IMR-90 (cell line): ENCODE measurements at regions not wholly inside any gene's neighbourhood (a gene's known extent, or its start where the extent isn't known, plus 50 kb on each side); places are given as distances from the start of the nearest gene placed in this dataset.

Experiments
- ATAC-seq: fragments of 200-7000 bp; cut with Tn5 transposase; 2 replicates; pipeline ENCODE4 v1.9.1; 2020; ENCODE audit warnings: low read depth, mild to moderate bottlenecking, moderate library complexity
- BruUV-seq: library from RNA; stranded (reverse); fragments of 400-500 nt; replicated peaks from 2 replicates; lab custom pipeline; 2021; lab: Mats Ljungman, UMichigan
- CTCF ChIA-PET: fragments of 300-600 bp; formaldehyde crosslinking; extraction: SDS; loops from one replicate; lab custom pipeline; 2021; ENCODE audit warnings: antibody characterized with exemption; lab: Yijun Ruan, JAX
- POLR2A ChIA-PET: fragments of 300-600 bp; sonication (Branson Sonifier 250); formaldehyde crosslinking; loops from one replicate; lab custom pipeline; 2022; ENCODE audit warnings: antibody characterized with exemption; ENCODE audit not compliant: unreplicated experiment; lab: Charles Lee
- DNase-seq: peaks from one replicate; pipeline ENCODE4 v3.0.0; 2013
- H2AFZ ChIP-seq: replicated peaks from 2 replicates; pipeline ENCODE3; 2013; ENCODE audit warnings: low read length, mild to moderate bottlenecking; ENCODE audit not compliant: poor library complexity
- H2AK5ac ChIP-seq: 2 replicates; pipeline ENCODE4 v1.6.1; 2013; ENCODE audit warnings: low read depth, low read length, inconsistent platforms
- H2AK9ac ChIP-seq: replicated peaks from 2 replicates; pipeline ENCODE3; 2013; ENCODE audit warnings: mild to moderate bottlenecking, low read depth, low read length, moderate library complexity; ENCODE audit not compliant: poor library complexity
- H2BK120ac ChIP-seq: 2 replicates; pipeline ENCODE4 v1.6.1; 2013; ENCODE audit warnings: low read depth, low read length, inconsistent platforms
- H2BK15ac ChIP-seq: 3 replicates; pipeline ENCODE4 v1.6.1; 2013; ENCODE audit warnings: low read depth, low read length, inconsistent platforms
- H2BK20ac ChIP-seq: 2 replicates; pipeline ENCODE4 v1.6.1; 2013; ENCODE audit warnings: low read depth, mild to moderate bottlenecking, inconsistent platforms, low read length, moderate library complexity
- H2BK5ac ChIP-seq: 2 replicates; pipeline ENCODE4 v1.6.1; 2013; ENCODE audit warnings: mild to moderate bottlenecking, low read depth, low read length, inconsistent platforms; ENCODE audit not compliant: poor library complexity, severe bottlenecking
- H3K14ac ChIP-seq: replicated peaks from 2 replicates; pipeline ENCODE4 v1.6.1; 2013; ENCODE audit warnings: low read depth, low read length, inconsistent platforms
- H3K18ac ChIP-seq: 2 replicates; pipeline ENCODE4 v1.6.1; 2013; ENCODE audit warnings: low read depth, low read length, control low read depth
- H3K23ac ChIP-seq: 2 replicates; pipeline ENCODE4 v1.6.1; 2013; ENCODE audit warnings: low read depth, low read length, inconsistent platforms
- H3K27ac ChIP-seq: 2 replicates; pipeline ENCODE4 v1.5.1; 2013; ENCODE audit warnings: mild to moderate bottlenecking, control low read depth, low read length; ENCODE audit not compliant: insufficient read depth
- H3K27me3 ChIP-seq: 2 replicates; pipeline ENCODE4 v1.6.1; 2013; ENCODE audit warnings: low read length; ENCODE audit not compliant: control insufficient read depth, insufficient read depth
- H3K36me3 ChIP-seq: 2 replicates; pipeline ENCODE4 v1.6.1; 2013; ENCODE audit warnings: low read length, mixed read lengths; ENCODE audit not compliant: control insufficient read depth, insufficient read depth
- H3K4ac ChIP-seq: 2 replicates; pipeline ENCODE4 v1.6.1; 2013; ENCODE audit warnings: low read depth, low read length, inconsistent platforms
- H3K4me1 ChIP-seq: 2 replicates; pipeline ENCODE4 v1.6.1; 2013; ENCODE audit warnings: low read length, mixed read lengths; ENCODE audit not compliant: control insufficient read depth, insufficient read depth
- H3K4me2 ChIP-seq: 2 replicates; pipeline ENCODE4 v1.6.1; 2013; ENCODE audit warnings: low read depth, mild to moderate bottlenecking, control low read depth, low read length, moderate library complexity
- H3K4me3 ChIP-seq: 2 replicates; pipeline ENCODE4 v1.5.1; 2013; ENCODE audit warnings: low read depth, mild to moderate bottlenecking, control low read depth, low read length, moderate library complexity; ENCODE audit not compliant: insufficient read depth
- H3K56ac ChIP-seq: 2 replicates; pipeline ENCODE4 v1.6.1; 2013; ENCODE audit warnings: low read length, inconsistent platforms; ENCODE audit not compliant: insufficient read depth; ENCODE audit errors: extremely low read depth
- H3K79me1 ChIP-seq, 2 experiments: 2 replicates each; pipeline ENCODE4 v1.6.1; 2013; ENCODE audit warnings: low read length in 2 of 2, inconsistent platforms in 1 of 2, low read depth in 1 of 2
- H3K9ac ChIP-seq: 2 replicates; pipeline ENCODE4 v1.6.1; 2013; ENCODE audit warnings: low read depth, low read length, control low read depth
- H3K9me1 ChIP-seq: 2 replicates; pipeline ENCODE4 v1.6.1; 2013; ENCODE audit warnings: low read length, inconsistent platforms; ENCODE audit not compliant: insufficient read depth
- H3K9me3 ChIP-seq: 2 replicates; pipeline ENCODE4 v1.6.1; 2013; ENCODE audit warnings: low read length; ENCODE audit not compliant: control insufficient read depth, insufficient read depth
- H4K20me1 ChIP-seq: 2 replicates; pipeline ENCODE4 v1.6.1; 2013; ENCODE audit warnings: low read length, inconsistent platforms; ENCODE audit not compliant: insufficient read depth
- H4K5ac ChIP-seq: 2 replicates; pipeline ENCODE4 v1.6.1; 2013; ENCODE audit warnings: mild to moderate bottlenecking, low read depth, low read length, control low read depth
- H4K8ac ChIP-seq, 2 experiments: 2 replicates each; pipeline ENCODE4 v1.6.1; 2013; ENCODE audit warnings: low read depth in 2 of 2, low read length in 2 of 2, control low read depth in 1 of 2, inconsistent platforms in 1 of 2
- H4K91ac ChIP-seq: 2 replicates; pipeline ENCODE4 v1.6.1; 2013; ENCODE audit warnings: low read depth, low read length, inconsistent platforms; ENCODE audit not compliant: insufficient read depth
- BHLHE40 ChIP-seq: fragments of 150-350 bp; IDR thresholded peaks from 2 replicates; pipeline ENCODE4 v1.6.1; 2016; ENCODE audit warnings: mild to moderate bottlenecking, low read depth, low read length
- CHD1 ChIP-seq: IDR thresholded peaks from 2 replicates; pipeline ENCODE4 v1.6.1; 2012; ENCODE audit warnings: low read depth, low read length, improper control_type of control experiment
- NFE2L2 ChIP-seq: fragments of 150-350 bp; IDR thresholded peaks from 2 replicates; pipeline ENCODE4 v1.6.1; 2016; ENCODE audit warnings: low read depth, mild to moderate bottlenecking, low read length
- RCOR1 ChIP-seq: IDR thresholded peaks from 2 replicates; pipeline ENCODE4 v1.6.1; 2012; ENCODE audit warnings: mild to moderate bottlenecking, low read length, improper control_type of control experiment; ENCODE audit not compliant: insufficient replicate concordance
- WGBS, 2 experiments: methylation state at CpG; one replicate each; pipeline versions ENCODE4 v1.1.5 to v1.1.7; 2013; ENCODE audit warnings: missing lambda C conversion rate in 2 of 2; ENCODE audit not compliant: insufficient read length in 1 of 2; ENCODE audit errors: extremely low coverage in 2 of 2; 5-methylcytosine and 5-hydroxymethylcytosine counted together
- dilution Hi-C: fragments of 300-500 bp; cut with HindIII; formaldehyde crosslinking; loops from one replicate; pipeline ENCODE4 v1.14.3; 2018; ENCODE audit warnings: low sequenced_read_pairs; ENCODE audit not compliant: unreplicated experiment
- in situ Hi-C: fragments of 300-500 bp; cut with MboI; formaldehyde crosslinking; loops from 3 replicates; pipeline ENCODE4 v1.14.3; 2019; ENCODE audit warnings: low sequenced_read_pairs, inconsistent platforms, mixed read lengths
- intact Hi-C: fragments of 100-400 bp; cut with micrococcal nuclease; formaldehyde crosslinking; loops from 2 replicates; pipeline ENCODE4 v1.10.0; 2022
- TF ChIP-seq, protein P1 (sequence below): fragments of 150-350 bp; IDR thresholded peaks from 2 replicates; pipeline ENCODE4 v1.6.1; 2017; ENCODE audit warnings: mild to moderate bottlenecking, antibody characterized with exemption, low read length, low read depth

DNA sequence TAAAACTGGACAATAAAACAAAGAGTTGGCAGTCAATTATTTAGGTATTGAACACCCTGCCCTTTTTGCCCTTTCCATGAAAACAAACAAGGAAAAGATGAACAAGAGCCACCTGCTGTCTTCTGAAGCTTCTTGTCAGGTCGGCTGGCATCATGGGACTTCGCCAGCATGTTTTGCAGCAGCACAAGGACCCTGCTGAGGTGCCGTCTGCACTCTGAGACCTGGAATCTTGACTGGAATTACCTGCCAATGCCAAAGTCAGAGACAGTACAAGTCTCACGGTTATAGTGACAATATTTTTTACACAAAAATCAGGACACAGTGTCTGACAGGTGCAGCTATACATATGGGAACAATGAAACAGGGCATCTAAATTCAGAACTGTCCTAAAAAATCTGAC is 284.5 kb downstream of the GASK1B start:
- intact Hi-C loops = no loop called here
- H3K23ac ChIP-seq = no peak overlapping the region
- BruUV-seq = no TSS peak
- DNase-seq (no peak), ATAC-seq (no peak)
- H3K4me2 ChIP-seq = no peak overlapping the region
- CTCF ChIA-PET = no interaction called here
- H2AFZ ChIP-seq = no peak overlapping the region
- H3K9me1 ChIP-seq = no peaks in the 10 kb centered on the region
- in situ Hi-C loops = no loop called here
- no peak overlapping the region for H3K9ac ChIP-seq
- dilution Hi-C loops = no loop called here
- no peaks in the 10 kb centered on the region for H3K36me3 ChIP-seq
- POLR2A ChIA-PET = no interaction called here
- no peaks in the 10 kb centered on the region for H3K79me1 ChIP-seq
- H3K9me3 ChIP-seq = no peaks in the 10 kb centered on the region
- H4K20me1 ChIP-seq = no peaks in the 10 kb centered on the region
- no peak overlapping the region for H3K27ac ChIP-seq
- H4K8ac ChIP-seq = no peak overlapping the region
- H3K18ac ChIP-seq = no peak overlapping the region
- H3K4ac ChIP-seq = no peak overlapping the region
- no peak overlapping the region for H4K91ac ChIP-seq
- no peak overlapping the region for H3K14ac ChIP-seq
- 57% methylated on average over 2 of the region's 4 CpGs; no CpG with 5 or more reads in 1 of the 2 experiments for WGBS, 2 experiments
- H3K56ac ChIP-seq = no peak overlapping the region
- no peak overlapping the region for H2BK5ac ChIP-seq
- H3K27me3 ChIP-seq = no peaks in the 10 kb centered on the region
- no peak overlapping the region for H4K5ac ChIP-seq
- H2AK5ac ChIP-seq = no peak overlapping the region
- H3K4me3 ChIP-seq = no peak overlapping the region
- no peak overlapping the region for H2AK9ac ChIP-seq
- H2BK20ac ChIP-seq = no peak overlapping the region
- TF ChIP-seq BHLHE40 = no peak
- TF ChIP-seq CHD1 = no peak
- TF ChIP-seq, protein P1, sequence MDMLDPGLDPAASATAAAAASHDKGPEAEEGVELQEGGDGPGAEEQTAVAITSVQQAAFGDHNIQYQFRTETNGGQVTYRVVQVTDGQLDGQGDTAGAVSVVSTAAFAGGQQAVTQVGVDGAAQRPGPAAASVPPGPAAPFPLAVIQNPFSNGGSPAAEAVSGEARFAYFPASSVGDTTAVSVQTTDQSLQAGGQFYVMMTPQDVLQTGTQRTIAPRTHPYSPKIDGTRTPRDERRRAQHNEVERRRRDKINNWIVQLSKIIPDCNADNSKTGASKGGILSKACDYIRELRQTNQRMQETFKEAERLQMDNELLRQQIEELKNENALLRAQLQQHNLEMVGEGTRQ = no peak
- TF ChIP-seq NFE2L2 = no peak
- TF ChIP-seq RCOR1 = no peak
- no peak overlapping the region for H2BK15ac ChIP-seq
- no peaks in the 10 kb centered on the region for H3K4me1 ChIP-seq
- no peak overlapping the region for H2BK120ac ChIP-seq
